ENCODE measurements at regions not wholly inside any gene's neighbourhood (a gene's known extent, or its start where the extent isn't known, plus 50 kb on each side); places are given as distances from the start of the nearest gene placed in this dataset.

GRCh38 chr2:203797712-203798111 is 69.9 kb upstream of the CTLA4 start:
- no peak for TF ChIP-seq CTCF (IDR thresholded peaks at IDR 0.05)
- TF ChIP-seq POLR2A (IDR thresholded peaks at IDR 0.05), result no peak
- no peak for TF ChIP-seq EP300 (IDR thresholded peaks at IDR 0.05; ENCODE audit: low read depth)
- TF ChIP-seq POLR2AphosphoS5 (IDR thresholded peaks at IDR 0.05), result no peak
